Osteoblast (primary cell): ENCODE measurements at regions not wholly inside any gene's neighbourhood (a gene's known extent, or its start where the extent isn't known, plus 50 kb on each side); places are given as distances from the start of the nearest gene placed in this dataset.

Source experiments
- DNase-seq: peaks from one replicate; pipeline ENCODE4 v3.0.0; 2011; ENCODE audit warnings: low spot score, mixed read lengths; ENCODE audit not compliant: insufficient read length; ENCODE audit errors: missing footprints
- H2AFZ ChIP-seq: 2 replicates; pipeline ENCODE4 v1.6.0; 2011; ENCODE audit warnings: mild to moderate bottlenecking, low read length
- H3K27ac ChIP-seq: 2 replicates; pipeline ENCODE4 v1.5.1; 2011; ENCODE audit warnings: mild to moderate bottlenecking, low read depth, low read length, moderate library complexity
- H3K27me3 ChIP-seq: 2 replicates; pipeline ENCODE4 v1.6.0; 2012; ENCODE audit warnings: mild to moderate bottlenecking, control low read depth, inconsistent platforms, low read length, moderate library complexity; ENCODE audit not compliant: insufficient read depth
- H3K36me3 ChIP-seq: 2 replicates; pipeline ENCODE4 v1.5.1; 2011; ENCODE audit warnings: mild to moderate bottlenecking, low read length, control low read depth, moderate library complexity; ENCODE audit not compliant: insufficient read depth
- H3K4me1 ChIP-seq: 2 replicates; pipeline ENCODE4 v1.5.1; 2011; ENCODE audit warnings: mild to moderate bottlenecking, low read length, control low read depth, moderate library complexity; ENCODE audit not compliant: insufficient read depth
- H3K4me2 ChIP-seq: 2 replicates; pipeline ENCODE4 v1.6.0; 2011; ENCODE audit warnings: mild to moderate bottlenecking, low read length; ENCODE audit not compliant: insufficient read depth
- H3K4me3 ChIP-seq: fragments of 200-600 bp; sonication (generic); 3 replicates; pipeline ENCODE4 v1.5.1; 2012; ENCODE audit warnings: mild to moderate bottlenecking, low read length, inconsistent platforms; ENCODE audit not compliant: insufficient read depth
- H3K79me2 ChIP-seq: 2 replicates; pipeline ENCODE4 v1.6.0; 2012; ENCODE audit warnings: mild to moderate bottlenecking, low read length, control low read depth, inconsistent platforms; ENCODE audit not compliant: insufficient read depth
- H3K9me3 ChIP-seq: 2 replicates; pipeline ENCODE4 v1.5.1; 2011; ENCODE audit warnings: low read depth, low read length, control low read depth
- H4K20me1 ChIP-seq: 2 replicates; pipeline ENCODE4 v1.6.0; 2012; ENCODE audit warnings: mild to moderate bottlenecking, low read length, control low read depth; ENCODE audit not compliant: insufficient read depth
- CTCF ChIP-seq: IDR thresholded peaks from 2 replicates; pipeline ENCODE4 v1.5.1; 2011; ENCODE audit warnings: mild to moderate bottlenecking, low read depth, low read length, moderate library complexity; ENCODE audit errors: extremely low read depth

- Histone ChIP-seq H3K4me2 (no peak overlapping the region), H3K27me3 (no peaks in the 10 kb centered on the region), H3K27ac (no peak overlapping the region), H3K9me3 (no peaks in the 10 kb centered on the region), H3K4me3 (no peak overlapping the region), H3K36me3 (no peaks in the 10 kb centered on the region), H4K20me1 (no peaks in the 10 kb centered on the region), H2AFZ (no peak overlapping the region), H3K79me2 (no peaks in the 10 kb centered on the region), H3K4me1 (peaks cover 2% of the 10 kb centered on the region)
- TF ChIP-seq CTCF, result no peak
- DNase-seq, result no peak
These were observed 334.6 kb downstream of the MN1 start for GRCh38 chr22:27466778-27467438.

- DNase-seq, result no peak
- no peaks in the 10 kb centered on the region for H3K36me3 ChIP-seq
- H3K27me3 ChIP-seq, result no peaks in the 10 kb centered on the region
- no peaks in the 10 kb centered on the region for H4K20me1 ChIP-seq
- no peak for TF ChIP-seq CTCF
- H3K4me2 ChIP-seq, result no peak overlapping the region
- H3K27ac ChIP-seq, result no peak overlapping the region
- H3K79me2 ChIP-seq, result no peaks in the 10 kb centered on the region
- no peaks in the 10 kb centered on the region for H3K9me3 ChIP-seq
- H3K4me3 ChIP-seq, result no peak overlapping the region
- no peak overlapping the region for H2AFZ ChIP-seq
- H3K4me1 ChIP-seq, result no peaks in the 10 kb centered on the region
These were observed 333.8 kb downstream of the MN1 start for GRCh38 chr22:27467711-27468110.

GRCh38 chr22:27468712-27469111, 332.8 kb downstream of the MN1 start:
- Histone ChIP-seq H3K4me3 (no peak overlapping the region), H4K20me1 (no peaks in the 10 kb centered on the region), H3K79me2 (no peaks in the 10 kb centered on the region), H2AFZ (no peak overlapping the region), H3K4me2 (no peak overlapping the region), H3K4me1 (no peaks in the 10 kb centered on the region), H3K36me3 (no peaks in the 10 kb centered on the region), H3K27me3 (no peaks in the 10 kb centered on the region), H3K27ac (no peak overlapping the region), H3K9me3 (no peaks in the 10 kb centered on the region)
- DNase-seq, result no peak
- no peak for TF ChIP-seq CTCF

- no peak overlapping the region for H2AFZ ChIP-seq
These were observed 331.3 kb downstream of the MN1 start for GRCh38 chr22:27470169-27470772.

More at GRCh38 chr22:27470169-27470772, 331.3 kb downstream of the MN1 start:
- Histone ChIP-seq H3K4me3 (no peak overlapping the region), H3K9me3 (no peaks in the 10 kb centered on the region), H3K27ac (no peak overlapping the region), H3K4me2 (no peak overlapping the region), H3K79me2 (no peaks in the 10 kb centered on the region), H3K36me3 (no peaks in the 10 kb centered on the region), H3K27me3 (no peaks in the 10 kb centered on the region), H3K4me1 (peaks cover 8% of the 10 kb centered on the region), H4K20me1 (no peaks in the 10 kb centered on the region)
- DNase-seq, result no peak
- no peak for TF ChIP-seq CTCF
